ENCODE measurements at regions not wholly inside any gene's neighbourhood (a gene's known extent, or its start where the extent isn't known, plus 50 kb on each side); places are given as distances from the start of the nearest gene placed in this dataset.

- CTCF ChIA-PET, result no interaction called here
- POLR2A ChIA-PET, result no interaction called here
Measured at GRCh38 chr17:72553051-72553755, 432.4 kb downstream of the SOX9 start.

DNA sequence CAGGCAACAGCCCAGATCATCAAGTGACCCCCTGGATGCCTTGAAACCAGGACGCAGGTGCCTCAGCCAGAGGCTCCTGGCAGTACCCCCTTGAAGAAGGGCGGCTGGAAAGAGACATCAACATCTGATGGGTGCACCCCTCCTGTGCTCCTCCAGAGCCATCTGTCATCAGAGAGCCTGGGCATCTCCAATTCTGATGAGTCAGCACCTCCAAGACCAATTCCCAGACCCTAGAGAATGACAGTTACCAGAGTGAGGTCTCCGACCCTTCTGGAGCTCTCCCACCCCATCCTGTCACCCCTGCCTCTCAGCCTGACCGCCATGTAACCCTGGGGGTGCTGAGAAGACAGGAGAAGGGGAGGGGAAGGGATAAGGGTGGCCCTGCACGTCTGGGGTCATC lies 433.7 kb downstream of the SOX9 start:
- POLR2A ChIA-PET, result no interaction called here
- CTCF ChIA-PET, result no interaction called here

DNA sequence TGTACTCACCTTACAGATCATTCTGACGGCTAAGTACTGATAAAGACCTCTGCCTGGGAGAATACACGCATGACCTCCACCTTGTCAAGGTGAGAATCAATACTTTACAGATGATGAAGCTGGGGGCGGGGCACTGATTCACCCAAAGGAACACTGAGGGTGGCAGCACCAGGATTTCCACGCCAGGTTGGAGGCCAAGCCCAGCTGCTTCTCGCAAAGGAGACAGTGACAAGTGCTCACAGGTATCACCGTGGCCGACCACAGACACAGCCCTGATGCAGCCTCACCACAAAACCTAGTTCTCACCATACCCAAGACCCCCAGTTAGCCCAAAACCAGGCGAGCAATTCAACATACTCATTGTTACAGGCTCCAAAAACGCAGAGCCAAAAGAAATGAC lies 434.2 kb downstream of the SOX9 start:
- ChIA-PET POLR2A (no interaction called here), CTCF (no interaction called here)

- ChIA-PET POLR2A (no interaction called here), CTCF (interaction anchor here (0.7 to 1.7 kb wide), 12 partner anchors 11 to 793 kb away, joined by 3 to 12 read pairs (median 4); no protein-coding TSS in a partner anchor)
Measured at GRCh38 chr17:72556944-72557826, 436.4 kb downstream of the SOX9 start.

- ChIA-PET CTCF (interaction anchor here (0.6 to 3.6 kb wide), 4 partner anchors 84 to 168 kb away, joined by 3 to 30 read pairs (median 4); no protein-coding TSS in a partner anchor), POLR2A (interaction anchor here (0.6 kb wide), 1 partner anchor 160 kb away, joined by 5 read pairs; no protein-coding TSS in a partner anchor)
Measured at GRCh38 chr17:72558971-72559476, 438.2 kb downstream of the SOX9 start.

DNA sequence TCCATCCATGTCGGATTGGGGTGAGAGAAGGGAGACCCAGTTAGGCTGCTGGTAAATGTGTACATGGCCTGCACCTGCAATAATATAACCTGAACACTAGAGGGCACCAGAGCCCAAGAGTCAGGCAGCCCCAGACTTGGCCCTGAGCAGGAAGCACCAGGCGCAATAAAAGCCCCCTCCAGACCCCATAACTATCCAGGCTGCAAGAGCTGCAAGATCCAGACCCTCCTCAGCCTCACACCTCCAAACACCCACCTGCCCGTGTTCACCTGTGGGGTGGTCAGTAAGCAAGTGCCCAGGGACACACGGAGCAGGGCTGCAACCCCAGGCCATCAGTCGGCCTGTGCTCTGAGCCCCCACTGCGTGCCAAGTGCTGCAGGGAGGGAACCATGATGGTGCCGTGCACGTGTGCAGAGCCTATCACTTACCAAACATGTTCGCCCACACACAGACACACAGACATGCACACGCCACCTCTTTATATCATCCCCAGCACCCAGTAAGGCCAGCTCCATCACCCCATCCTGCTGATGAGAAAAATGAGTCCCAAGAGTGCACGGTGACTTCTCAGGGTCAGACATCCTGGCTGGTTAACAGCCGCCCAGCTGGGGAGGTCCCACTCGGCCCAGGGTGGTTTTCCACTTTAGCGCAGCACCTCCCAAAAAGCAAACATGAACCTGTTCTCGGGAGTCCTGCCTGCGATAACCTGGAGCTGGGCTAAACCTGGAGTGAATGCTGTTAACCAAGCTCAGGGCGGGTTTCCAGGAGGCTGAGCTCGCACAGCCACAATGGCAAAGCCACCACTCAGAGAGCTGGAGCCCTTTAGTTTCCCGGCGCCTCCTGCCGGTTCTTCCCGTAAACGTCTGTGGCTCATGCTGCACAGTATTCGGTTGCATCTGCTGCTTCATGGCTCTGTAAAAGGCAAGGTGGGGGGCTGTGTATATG lies 439.8 kb downstream of the SOX9 start:
- ChIA-PET CTCF (interaction anchor here (0.6 to 3.6 kb wide), 14 partner anchors 11 to 810 kb away, joined by 3 to 30 read pairs (median 4); no protein-coding TSS in a partner anchor), POLR2A (no interaction called here)

- CTCF ChIA-PET, result interaction anchor here (1.2 to 3.6 kb wide), 4 partner anchors 17 to 165 kb away, joined by 3 to 30 read pairs (median 4); no protein-coding TSS in a partner anchor
Measured at GRCh38 chr17:72561266-72561665, 440.4 kb downstream of the SOX9 start.

GRCh38 chr17:72561680-72562079 lies 440.9 kb downstream of the SOX9 start:
- ChIA-PET POLR2A (no interaction called here), CTCF (interaction anchor here (1.5 kb wide), 1 partner anchor 77 kb away, joined by 3 read pairs; no protein-coding TSS in a partner anchor)

More at GRCh38 chr17:72561266-72561665, 440.4 kb downstream of the SOX9 start:
- POLR2A ChIA-PET, result no interaction called here

DNA sequence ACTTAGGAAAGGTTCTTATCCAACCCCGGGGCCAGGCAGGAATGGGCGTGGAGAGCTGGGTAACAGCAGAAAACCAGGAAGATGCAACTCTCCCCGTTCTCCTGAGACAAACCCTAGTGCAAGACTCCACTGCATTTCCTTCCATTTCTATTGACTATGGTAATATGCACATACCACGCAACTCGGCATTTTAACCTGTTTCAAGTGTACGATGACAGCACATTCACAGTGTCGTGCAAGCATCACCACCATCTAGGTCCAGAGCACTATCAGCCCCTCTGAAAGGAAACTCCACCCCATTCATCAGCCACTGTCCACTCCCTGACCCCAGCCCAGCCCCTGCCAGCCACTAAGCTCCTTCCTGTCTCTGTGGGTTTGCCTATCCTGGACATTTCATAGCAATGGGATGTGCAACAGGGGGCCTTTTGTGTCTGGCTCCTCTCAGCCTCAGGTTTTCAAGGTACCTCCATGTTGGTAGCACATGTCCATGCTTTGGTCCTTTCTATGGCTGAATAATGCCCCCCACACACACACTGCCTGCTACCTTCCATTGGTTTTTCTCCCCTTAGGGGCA lies 441.9 kb downstream of the SOX9 start:
- ChIA-PET CTCF (interaction anchor here (1.5 kb wide), 1 partner anchor 76 kb away, joined by 3 read pairs; no protein-coding TSS in a partner anchor), POLR2A (no interaction called here)

- POLR2A ChIA-PET, result no interaction called here
- CTCF ChIA-PET, result no interaction called here
Measured at GRCh38 chr17:72563952-72564351, 443.1 kb downstream of the SOX9 start.

- CTCF ChIA-PET, result interaction anchor here (0.7 kb wide), 1 partner anchor 373 kb away, joined by 3 read pairs; no protein-coding TSS in a partner anchor
- POLR2A ChIA-PET, result no interaction called here
Measured at GRCh38 chr17:72565006-72565405, 444.2 kb downstream of the SOX9 start.

DNA sequence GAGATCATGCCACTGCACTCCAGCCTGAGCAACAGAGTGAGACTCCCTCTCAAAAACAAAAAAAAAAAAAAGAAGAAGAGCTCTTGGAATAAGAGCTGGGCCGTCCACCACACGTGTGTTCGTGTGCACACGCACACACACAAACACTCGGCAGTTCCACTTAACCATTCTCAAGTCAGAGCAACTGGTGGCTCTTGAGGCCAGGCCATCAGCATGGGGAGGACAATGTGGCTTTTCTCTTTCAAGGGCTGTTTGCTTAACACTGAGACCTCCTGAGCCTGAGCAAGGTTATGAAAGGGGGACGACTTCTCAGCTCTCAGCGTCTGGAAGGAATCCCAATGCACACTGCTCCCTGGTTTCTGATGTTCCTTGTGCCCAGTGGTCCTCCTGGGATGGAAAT lies 444.9 kb downstream of the SOX9 start:
- ChIA-PET CTCF (no interaction called here), POLR2A (no interaction called here)

DNA sequence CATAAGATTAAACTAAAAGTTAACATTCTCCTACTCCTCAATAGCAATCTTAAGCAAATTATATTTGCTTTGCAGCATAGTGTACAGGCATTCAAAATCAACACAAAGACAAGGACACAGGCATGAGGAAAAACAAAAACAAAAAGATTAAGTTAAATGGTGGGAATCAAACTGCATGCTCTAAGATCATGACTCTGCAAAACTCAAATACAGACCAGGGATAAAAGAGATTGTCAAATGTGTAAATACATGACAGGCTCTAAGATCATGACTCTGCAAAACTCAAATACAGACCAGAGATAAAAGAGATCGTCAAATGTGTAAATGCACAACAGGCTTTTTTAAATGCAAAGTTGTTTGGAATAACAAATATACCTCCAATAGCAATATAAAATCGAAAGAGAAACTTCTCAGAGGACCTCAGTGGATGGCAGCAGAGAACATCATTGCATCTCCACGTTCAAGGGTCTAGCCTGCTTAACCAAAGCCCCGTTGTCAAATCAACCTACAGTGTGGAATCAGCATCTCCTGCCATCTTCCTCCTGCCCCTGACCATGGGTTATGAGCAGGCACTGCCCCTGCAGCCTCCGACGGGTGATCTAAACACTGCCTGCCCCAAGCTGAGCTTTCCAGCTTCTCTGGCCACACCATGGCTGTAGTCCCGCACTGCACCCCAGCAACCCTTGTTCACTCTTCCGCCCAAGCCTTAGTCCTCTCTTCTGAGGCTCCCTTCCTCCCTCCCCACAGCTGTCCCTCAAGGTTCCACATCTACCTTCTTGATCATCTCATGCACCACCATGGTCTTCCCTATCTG lies 446.1 kb downstream of the SOX9 start:
- ChIA-PET POLR2A (no interaction called here), CTCF (no interaction called here)

DNA sequence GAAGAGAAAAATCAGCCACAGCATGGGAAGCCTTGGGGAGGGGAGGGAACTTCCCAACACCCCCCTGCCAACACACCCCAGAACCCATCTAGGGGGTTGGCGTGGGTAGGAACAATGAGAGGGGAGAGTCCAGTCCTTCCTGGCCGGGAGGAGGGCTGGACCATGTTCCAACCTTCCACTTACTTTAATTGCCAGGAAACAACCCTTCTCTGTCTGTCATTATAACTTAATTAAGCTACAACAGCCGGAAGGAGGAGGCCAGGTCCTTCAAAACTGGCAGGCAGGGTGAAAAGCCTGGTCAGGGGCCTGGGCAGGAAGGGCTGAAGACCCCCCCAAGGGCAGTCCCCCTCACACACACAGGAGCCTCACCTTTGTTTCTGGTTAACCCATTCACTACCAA lies 447.0 kb downstream of the SOX9 start:
- POLR2A ChIA-PET, result no interaction called here

DNA sequence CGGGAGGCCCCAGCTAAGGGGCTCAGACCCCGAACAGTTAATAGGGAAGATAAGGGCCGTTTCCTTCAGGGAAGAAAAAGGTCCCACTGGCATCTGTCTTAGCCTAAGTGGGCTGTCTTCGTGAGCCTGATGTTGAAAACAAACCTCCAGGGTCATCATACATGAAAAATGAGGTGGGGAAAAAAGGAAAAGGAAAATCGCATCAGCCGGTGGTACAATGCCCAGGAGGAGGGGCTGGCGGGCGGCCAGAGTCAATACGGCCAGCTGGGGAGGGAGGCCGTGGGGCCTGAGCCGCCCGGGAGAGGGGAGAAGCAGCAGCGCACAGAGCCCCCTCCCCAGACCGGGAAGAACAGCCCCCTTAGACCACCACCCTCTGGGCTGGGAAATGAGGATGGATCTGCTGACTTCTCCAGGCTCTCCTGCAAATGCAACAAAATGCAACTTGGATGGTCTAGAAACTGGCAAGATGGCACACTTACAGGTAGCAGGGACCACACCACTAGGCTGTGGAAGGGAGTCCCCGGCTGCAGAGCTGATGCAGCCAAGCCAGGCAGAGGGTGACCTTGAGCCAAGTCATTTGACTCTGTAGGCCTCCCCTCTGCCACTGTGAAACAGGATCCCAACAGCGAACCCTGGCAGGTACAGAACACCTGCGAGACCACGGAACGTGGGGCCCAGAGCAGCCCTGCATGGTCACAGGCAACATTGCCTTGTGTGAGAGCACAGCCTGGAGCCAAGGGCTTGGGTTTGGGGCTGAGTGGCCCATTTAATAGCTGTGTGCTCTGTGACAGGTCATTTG lies 448.5 kb downstream of the SOX9 start:
- ChIA-PET CTCF (no interaction called here), POLR2A (no interaction called here)

More for the DNA sequence above, 447.0 kb downstream of the SOX9 start:
- CTCF ChIA-PET, result no interaction called here

DNA sequence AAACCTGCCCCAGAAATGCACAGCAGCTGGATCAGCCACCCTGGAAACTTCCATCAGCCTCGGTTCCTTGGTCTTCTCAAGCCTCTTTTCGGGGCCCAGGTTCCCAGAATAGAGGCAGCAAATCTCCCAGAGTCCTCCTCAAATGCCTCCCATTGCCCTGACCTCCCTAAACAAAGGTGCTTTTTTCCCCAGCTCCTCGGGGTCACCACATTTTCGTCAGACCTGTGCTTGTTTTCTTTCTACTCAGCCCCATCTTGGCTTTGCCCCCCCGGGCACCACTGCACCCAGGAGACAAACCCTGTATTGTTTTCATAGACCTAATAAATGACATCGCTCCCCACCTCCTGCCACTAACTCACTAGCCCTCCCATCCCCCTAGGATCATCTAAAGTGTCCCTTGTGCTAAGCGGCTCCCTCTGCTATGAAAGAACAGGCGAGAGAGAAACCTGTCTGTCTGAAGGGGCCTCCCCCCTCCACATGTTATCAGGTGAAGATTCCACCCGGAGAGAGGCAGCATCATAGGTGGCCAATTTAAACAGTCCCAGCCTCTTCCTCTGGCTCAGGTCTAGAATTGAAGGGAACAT lies 451.1 kb downstream of the SOX9 start:
- CTCF ChIA-PET, result no interaction called here
- POLR2A ChIA-PET, result no interaction called here

Measured in activated CD8-positive, alpha-beta memory T cell treated with anti-CD3 and anti-CD28 coated beads for 36 hours (primary cell).